Activated T-cell treated with anti-CD3 and anti-CD28 coated beads, Interleukin-2, amount 50 U/mL, for 72 hours (primary cell): ENCODE measurements at regions not wholly inside any gene's neighbourhood (a gene's known extent, or its start where the extent isn't known, plus 50 kb on each side); places are given as distances from the start of the nearest gene placed in this dataset.
"Not testable (repeated sequence)": the region's sequence is repeated elsewhere in the genome, so short reads cannot be mapped to it uniquely, and the experiment has no call there.

Source experiments
- ATAC-seq, 2 donors: fragments of 150-1000 bp; cut with Tn5 transposase; replicated peaks in 1 of 2; 2 replicates each; pipeline ENCODE4 v1.10.0; 2021; ENCODE audit warnings: moderate library complexity in 2 of 2, mild to moderate bottlenecking in 1 of 2
- DNase-seq, 2 donors: peaks; one replicate each; pipeline ENCODE4 v3.0.0; 2021 to 2022; ENCODE audit warnings: mixed read lengths in 1 of 2
- H3K27ac Mint-ChIP-seq: one replicate; pipeline ENCODE4 v1.8.0; 2022; ENCODE audit warnings: mild to moderate bottlenecking, moderate library complexity, mixed read lengths
- H3K27me3 Mint-ChIP-seq: one replicate; pipeline ENCODE4 v1.8.0; 2022; ENCODE audit warnings: low read depth, mixed read lengths
- H3K36me3 Mint-ChIP-seq, 2 donors: one replicate each; pipeline ENCODE4 v1.8.0; 2022; ENCODE audit warnings: mixed read lengths in 2 of 2, mild to moderate bottlenecking in 1 of 2; ENCODE audit not compliant: insufficient read depth in 2 of 2
- H3K4me1 Mint-ChIP-seq: one replicate; pipeline ENCODE4 v1.8.0; 2022; ENCODE audit warnings: low read depth, mixed read lengths
- H3K4me3 Mint-ChIP-seq, 2 donors: one replicate each; pipeline ENCODE4 v1.8.0; 2022; ENCODE audit warnings: mild to moderate bottlenecking in 2 of 2, mixed read lengths in 2 of 2, moderate library complexity in 2 of 2
- H3K9me3 Mint-ChIP-seq, 2 donors: one replicate each; pipeline ENCODE4 v1.8.0; 2022; ENCODE audit warnings: mixed read lengths in 2 of 2

DNA sequence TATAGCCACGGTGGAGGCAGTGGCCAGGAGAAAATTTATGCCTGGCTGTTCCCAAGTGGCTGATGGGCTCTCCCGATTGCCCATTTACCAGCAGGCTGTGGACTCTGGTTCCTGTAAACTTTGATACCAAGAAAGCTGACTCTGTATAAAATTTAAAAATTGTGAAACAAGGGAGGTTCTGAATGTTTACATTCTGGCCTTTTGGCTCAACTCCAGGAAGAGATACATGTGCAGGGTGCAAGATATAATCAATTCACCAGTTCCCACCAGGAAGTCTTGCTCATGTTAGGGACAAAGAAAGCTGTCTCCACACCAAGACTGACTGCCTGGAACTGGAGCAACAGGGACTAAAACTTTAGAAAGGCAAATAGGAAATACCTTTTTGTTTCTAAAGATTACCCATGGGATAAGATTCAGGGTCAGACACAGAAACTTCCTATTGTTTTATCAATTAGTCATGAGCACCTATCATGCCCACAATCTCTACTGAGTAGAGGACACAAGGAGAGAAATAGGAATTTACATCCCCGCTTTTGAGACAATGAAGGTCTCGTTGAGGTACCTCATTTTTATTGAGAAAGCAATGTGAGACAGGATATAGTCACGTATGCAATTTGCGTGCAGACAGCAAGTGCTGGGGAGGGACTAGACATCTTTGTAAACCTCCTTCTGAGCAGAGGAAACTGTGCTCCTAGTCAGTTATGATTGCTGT lies 123.5 kb downstream of the LIPG start:
- H3K9me3 Mint-ChIP-seq: no peaks in the 10 kb centered on the region
- ATAC-seq: no peak
- DNase-seq: no peak
- H3K4me1 Mint-ChIP-seq: peaks cover 6% of the 10 kb centered on the region
- peaks cover 0 to 1% of the 10 kb centered on the region in 2 donors for H3K36me3 Mint-ChIP-seq
- H3K27ac Mint-ChIP-seq: no peak overlapping the region
- H3K27me3 Mint-ChIP-seq: peaks cover 13% of the 10 kb centered on the region
- no peak overlapping the region for H3K4me3 Mint-ChIP-seq

DNA sequence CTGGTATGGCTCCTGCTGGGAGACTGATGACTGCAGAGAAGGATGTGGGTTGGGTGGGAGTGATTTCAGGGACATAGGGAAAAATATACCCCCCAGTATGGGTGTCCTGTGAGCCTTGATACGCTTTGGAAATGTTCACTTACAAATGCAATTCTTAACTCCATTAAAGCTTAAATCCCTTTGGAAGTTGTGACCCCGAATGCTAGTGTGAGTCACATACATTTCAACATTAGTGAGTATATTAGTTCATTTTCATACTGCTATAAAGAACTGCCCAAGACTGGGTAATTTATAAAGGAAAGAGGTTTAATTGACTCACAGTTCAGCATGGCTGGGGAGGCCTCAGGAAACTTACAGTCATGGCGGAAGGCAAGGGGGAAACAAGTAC lies 120.9 kb downstream of the LIPG start:
- H3K36me3 Mint-ChIP-seq, H3K4me3 Mint-ChIP-seq, H3K27ac Mint-ChIP-seq, H3K9me3 Mint-ChIP-seq, ATAC-seq, H3K4me1 Mint-ChIP-seq, DNase-seq: not testable (repeated sequence)
- H3K27me3 Mint-ChIP-seq: peaks cover 13% of the 10 kb centered on the region

GRCh38 chr18:49682173-49682802 lies 120.4 kb downstream of the LIPG start:
- no peak overlapping the region for H3K4me3 Mint-ChIP-seq
- H3K36me3 Mint-ChIP-seq: peaks cover 0 to 1% of the 10 kb centered on the region in 2 donors
- H3K27me3 Mint-ChIP-seq: peaks cover 13% of the 10 kb centered on the region
- H3K4me1 Mint-ChIP-seq: peaks cover 4% of the 10 kb centered on the region
- H3K27ac Mint-ChIP-seq: no peak overlapping the region
- DNase-seq (no peak), ATAC-seq (no peak)
- no peaks in the 10 kb centered on the region for H3K9me3 Mint-ChIP-seq

GRCh38 chr18:49681387-49681786 lies 119.5 kb downstream of the LIPG start:
- Mint-ChIP-seq H3K4me3 (no peak overlapping the region), H3K36me3 (peaks cover 0 to 1% of the 10 kb centered on the region in 2 donors), H3K27me3 (peaks cover 13% of the 10 kb centered on the region), H3K27ac (no peak overlapping the region), H3K4me1 (peaks cover 4% of the 10 kb centered on the region), H3K9me3 (no peaks in the 10 kb centered on the region)
- no peak for ATAC-seq
- no peak for DNase-seq

DNA sequence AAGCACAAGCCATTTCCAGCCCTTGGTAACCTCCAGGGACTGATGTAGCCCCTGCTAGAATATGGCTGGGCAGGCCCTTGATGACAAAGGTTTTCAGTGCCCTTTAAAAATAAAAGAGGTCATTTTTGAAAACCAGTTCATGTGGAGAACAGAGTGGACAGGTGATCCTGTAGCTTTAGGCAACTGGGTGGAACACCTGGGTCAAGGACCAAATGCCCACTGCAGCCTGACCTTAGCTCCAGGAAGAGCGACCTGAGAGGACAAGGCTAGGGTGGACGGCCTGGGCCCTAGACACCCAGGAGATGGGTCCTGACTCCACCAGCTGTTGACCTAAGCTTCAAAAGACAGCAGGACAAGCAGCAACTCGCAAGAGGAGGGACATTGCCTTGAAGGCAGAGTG lies 116.6 kb downstream of the LIPG start:
- DNase-seq (no peak), ATAC-seq (no peak)
- Mint-ChIP-seq H3K36me3 (peaks cover 0 to 1% of the 10 kb centered on the region in 2 donors), H3K4me3 (no peak overlapping the region), H3K27ac (no peak overlapping the region), H3K4me1 (no peaks in the 10 kb centered on the region), H3K27me3 (peaks cover 11% of the 10 kb centered on the region), H3K9me3 (no peaks in the 10 kb centered on the region)

- H3K27me3 Mint-ChIP-seq: peaks cover 11% of the 10 kb centered on the region
- no peaks in the 10 kb centered on the region for H3K9me3 Mint-ChIP-seq
- H3K27ac Mint-ChIP-seq: no peak overlapping the region
- ATAC-seq: no peak
- H3K4me1 Mint-ChIP-seq: no peaks in the 10 kb centered on the region
- DNase-seq: no peak
- H3K36me3 Mint-ChIP-seq: peaks cover 0 to under 1% of the 10 kb centered on the region in 2 donors
- H3K4me3 Mint-ChIP-seq: no peak overlapping the region
Observed at GRCh38 chr18:49677762-49678413, 116.0 kb downstream of the LIPG start.

GRCh38 chr18:49677081-49677480 lies 115.2 kb downstream of the LIPG start:
- ATAC-seq: no peak
- DNase-seq: no peak
- H3K27me3 Mint-ChIP-seq: peaks cover 11% of the 10 kb centered on the region
- no peak overlapping the region for H3K27ac Mint-ChIP-seq
- no peaks in the 10 kb centered on the region for H3K4me1 Mint-ChIP-seq
- H3K4me3 Mint-ChIP-seq: no peak overlapping the region
- H3K9me3 Mint-ChIP-seq: no peaks in the 10 kb centered on the region
- no peaks in the 10 kb centered on the region for H3K36me3 Mint-ChIP-seq

DNA sequence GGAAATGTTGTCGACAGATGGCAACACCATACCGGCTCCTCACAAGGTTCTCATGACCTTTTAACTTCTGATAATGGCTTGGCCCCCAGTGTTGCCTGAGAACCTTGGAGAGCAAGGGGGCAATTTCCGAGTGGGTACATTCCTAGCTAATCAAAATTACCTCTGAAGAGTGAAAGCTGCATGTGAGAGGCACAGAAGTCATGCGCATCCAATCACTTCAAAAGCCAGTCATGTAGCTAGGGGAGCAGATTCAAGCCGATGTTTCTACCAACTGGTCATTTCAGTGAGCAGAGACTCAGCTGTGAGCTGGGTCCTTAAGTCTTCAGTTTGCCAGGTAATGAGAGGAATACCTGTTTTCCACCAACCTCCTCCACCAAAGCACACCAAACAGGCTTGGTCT lies 111.4 kb downstream of the LIPG start:
- DNase-seq: no peak
- H3K4me1 Mint-ChIP-seq: no peaks in the 10 kb centered on the region
- H3K36me3 Mint-ChIP-seq: no peaks in the 10 kb centered on the region
- H3K27me3 Mint-ChIP-seq: peaks cover 20% of the 10 kb centered on the region
- H3K4me3 Mint-ChIP-seq: no peak overlapping the region
- no peak overlapping the region for H3K27ac Mint-ChIP-seq
- H3K9me3 Mint-ChIP-seq: no peaks in the 10 kb centered on the region
- no peak for ATAC-seq

DNA sequence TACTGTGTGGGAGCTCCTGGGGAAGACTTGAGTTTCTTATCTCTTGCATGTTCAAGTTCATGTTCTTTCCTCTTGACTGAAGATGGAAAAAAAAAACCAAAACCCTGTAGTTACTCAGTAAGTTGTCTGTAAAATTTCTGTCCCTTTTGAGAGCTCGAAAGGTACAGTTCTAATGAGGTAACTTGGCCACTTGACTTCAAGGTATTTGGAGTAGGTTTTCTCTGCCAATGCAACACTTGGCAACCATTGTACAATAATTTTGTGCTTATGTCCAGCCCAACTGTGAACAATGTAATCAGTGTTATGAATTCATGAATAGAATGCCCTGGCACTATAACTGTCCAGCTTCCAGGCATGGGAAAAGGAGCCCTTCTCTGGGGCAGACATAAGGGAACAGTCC lies 111.0 kb downstream of the LIPG start:
- ATAC-seq (no peak), DNase-seq (no peak)
- Mint-ChIP-seq H3K4me3 (no peak overlapping the region), H3K27ac (no peak overlapping the region), H3K36me3 (no peaks in the 10 kb centered on the region), H3K9me3 (no peaks in the 10 kb centered on the region), H3K4me1 (no peaks in the 10 kb centered on the region), H3K27me3 (peaks cover 24% of the 10 kb centered on the region)

- ATAC-seq (no peak), DNase-seq (no peak)
- H3K27ac Mint-ChIP-seq: no peak overlapping the region
- H3K9me3 Mint-ChIP-seq: no peaks in the 10 kb centered on the region
- H3K36me3 Mint-ChIP-seq: no peaks in the 10 kb centered on the region
- H3K27me3 Mint-ChIP-seq: peaks cover 37% of the 10 kb centered on the region
- H3K4me1 Mint-ChIP-seq: no peaks in the 10 kb centered on the region
- no peak overlapping the region for H3K4me3 Mint-ChIP-seq
Observed at GRCh38 chr18:49669403-49669802, 107.5 kb downstream of the LIPG start.

- H3K4me3 Mint-ChIP-seq: no peak overlapping the region
- H3K4me1 Mint-ChIP-seq: no peaks in the 10 kb centered on the region
- H3K27me3 Mint-ChIP-seq: peaks cover 31% of the 10 kb centered on the region
- ATAC-seq: no peak
- H3K9me3 Mint-ChIP-seq: no peaks in the 10 kb centered on the region
- no peak overlapping the region for H3K27ac Mint-ChIP-seq
- no peaks in the 10 kb centered on the region for H3K36me3 Mint-ChIP-seq
- DNase-seq: no peak
Observed at GRCh38 chr18:49668574-49669275, 106.9 kb downstream of the LIPG start.

DNA sequence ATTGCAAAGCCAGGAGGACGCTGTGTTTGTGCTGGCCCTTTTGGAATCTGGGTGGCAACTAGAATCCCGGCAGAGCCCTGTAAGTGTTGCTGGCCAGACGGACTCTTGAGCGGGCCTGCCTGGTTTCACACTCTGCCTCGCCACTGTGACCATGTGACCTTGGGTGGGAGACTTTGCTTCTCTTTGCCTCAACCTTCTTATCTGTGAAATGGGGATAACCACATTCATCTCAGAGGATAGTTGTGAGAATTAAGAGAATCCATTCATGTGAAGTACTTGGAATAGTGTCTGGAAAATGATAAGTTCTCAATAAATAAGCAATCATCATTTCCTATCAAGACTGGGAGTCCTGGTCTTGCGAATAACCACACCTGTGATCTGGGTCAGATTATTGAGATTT lies 105.6 kb downstream of the LIPG start:
- no peaks in the 10 kb centered on the region for H3K4me1 Mint-ChIP-seq
- ATAC-seq: no peak
- H3K4me3 Mint-ChIP-seq: no peak overlapping the region
- H3K27me3 Mint-ChIP-seq: peaks cover 31% of the 10 kb centered on the region
- H3K9me3 Mint-ChIP-seq: no peaks in the 10 kb centered on the region
- no peak overlapping the region for H3K27ac Mint-ChIP-seq
- no peaks in the 10 kb centered on the region for H3K36me3 Mint-ChIP-seq
- no peak for DNase-seq

DNA sequence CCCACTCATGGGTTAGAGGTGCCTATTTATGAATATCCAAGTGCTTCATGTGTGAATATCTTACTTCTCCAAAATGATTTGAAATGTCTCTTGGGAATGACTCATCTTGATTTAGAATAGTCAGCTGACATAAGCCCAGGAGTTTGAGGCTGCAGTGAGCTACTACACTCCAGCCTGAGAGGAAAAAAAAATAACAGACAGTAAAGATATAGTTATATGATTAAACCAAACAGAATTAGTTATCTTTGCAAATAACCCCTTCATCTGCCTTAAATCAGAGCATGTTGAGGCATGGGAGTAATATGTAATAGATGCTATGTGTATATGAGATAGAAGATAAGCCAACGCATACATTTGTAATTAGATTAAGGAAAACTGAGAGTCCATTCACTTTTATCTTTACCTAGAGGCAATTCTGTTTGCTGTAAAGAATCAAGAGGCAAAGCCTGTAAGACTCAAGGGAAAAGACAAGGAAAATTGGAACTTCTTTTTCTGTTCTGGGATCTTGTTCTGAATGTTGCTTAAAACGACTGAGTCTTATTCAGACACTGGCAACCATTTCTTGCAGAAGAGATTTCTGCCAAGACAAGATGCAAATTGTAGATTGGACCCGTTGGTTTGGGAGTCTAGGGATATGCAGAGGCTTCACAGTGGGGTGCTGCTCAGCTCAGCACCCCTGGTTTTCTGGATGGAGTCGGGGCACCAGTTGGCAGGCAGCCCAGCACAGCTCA lies 104.4 kb downstream of the LIPG start:
- ATAC-seq: no peak
- H3K4me1 Mint-ChIP-seq: no peaks in the 10 kb centered on the region
- no peaks in the 10 kb centered on the region for H3K36me3 Mint-ChIP-seq
- H3K27me3 Mint-ChIP-seq: peaks cover 31% of the 10 kb centered on the region
- no peak overlapping the region for H3K27ac Mint-ChIP-seq
- H3K9me3 Mint-ChIP-seq: no peaks in the 10 kb centered on the region
- no peak for DNase-seq
- no peak overlapping the region for H3K4me3 Mint-ChIP-seq
